Mesothelial cell of epicardium (in vitro differentiated cells): ENCODE measurements at regions not wholly inside any gene's neighbourhood (a gene's known extent, or its start where the extent isn't known, plus 50 kb on each side); places are given as distances from the start of the nearest gene placed in this dataset.
"Not testable (repeated sequence)": the region's sequence is repeated elsewhere in the genome, so short reads cannot be mapped to it uniquely, and the experiment has no call there.

Source experiments
- DNase-seq, 2 experiments: peaks; one replicate each; pipeline ENCODE4 v3.0.0; 2021; ENCODE audit warnings: low spot score in 2 of 2; ENCODE audit not compliant: unreplicated experiment in 2 of 2
- H3K27ac Mint-ChIP-seq: 2 replicates; pipeline ENCODE4 v1.8.0; 2021; ENCODE audit warnings: mixed read lengths
- H3K27me3 Mint-ChIP-seq: 2 replicates; pipeline ENCODE4 v1.8.0; 2021; ENCODE audit warnings: low read depth, mixed read lengths
- H3K36me3 Mint-ChIP-seq: 2 replicates; pipeline ENCODE4 v1.8.0; 2021; ENCODE audit warnings: mixed read lengths
- H3K4me1 Mint-ChIP-seq: 2 replicates; pipeline ENCODE4 v1.8.0; 2021; ENCODE audit warnings: mixed read lengths
- H3K4me3 Mint-ChIP-seq: 2 replicates; pipeline ENCODE4 v1.8.0; 2021; ENCODE audit warnings: mild to moderate bottlenecking, moderate library complexity, mixed read lengths
- H3K9me3 Mint-ChIP-seq: 2 replicates; pipeline ENCODE4 v1.8.0; 2021; ENCODE audit warnings: mixed read lengths
- TF ChIP-seq, protein P1 (sequence below): fragments of 200-600 bp; sonication (generic); IDR thresholded peaks from one replicate; pipeline ENCODE4 v1.5.0; 2021; ENCODE audit warnings: antibody characterized with exemption; ENCODE audit not compliant: unreplicated experiment

GRCh38 chr13:81246556-81246955 is 905.6 kb upstream of the SPRY2 start:
- Mint-ChIP-seq H3K4me3 (no peak overlapping the region), H3K36me3 (no peaks in the 10 kb centered on the region), H3K27me3 (no peaks in the 10 kb centered on the region), H3K4me1 (peaks cover 7% of the 10 kb centered on the region), H3K27ac (no peak overlapping the region), H3K9me3 (no peaks in the 10 kb centered on the region)
- TF ChIP-seq, protein P1, sequence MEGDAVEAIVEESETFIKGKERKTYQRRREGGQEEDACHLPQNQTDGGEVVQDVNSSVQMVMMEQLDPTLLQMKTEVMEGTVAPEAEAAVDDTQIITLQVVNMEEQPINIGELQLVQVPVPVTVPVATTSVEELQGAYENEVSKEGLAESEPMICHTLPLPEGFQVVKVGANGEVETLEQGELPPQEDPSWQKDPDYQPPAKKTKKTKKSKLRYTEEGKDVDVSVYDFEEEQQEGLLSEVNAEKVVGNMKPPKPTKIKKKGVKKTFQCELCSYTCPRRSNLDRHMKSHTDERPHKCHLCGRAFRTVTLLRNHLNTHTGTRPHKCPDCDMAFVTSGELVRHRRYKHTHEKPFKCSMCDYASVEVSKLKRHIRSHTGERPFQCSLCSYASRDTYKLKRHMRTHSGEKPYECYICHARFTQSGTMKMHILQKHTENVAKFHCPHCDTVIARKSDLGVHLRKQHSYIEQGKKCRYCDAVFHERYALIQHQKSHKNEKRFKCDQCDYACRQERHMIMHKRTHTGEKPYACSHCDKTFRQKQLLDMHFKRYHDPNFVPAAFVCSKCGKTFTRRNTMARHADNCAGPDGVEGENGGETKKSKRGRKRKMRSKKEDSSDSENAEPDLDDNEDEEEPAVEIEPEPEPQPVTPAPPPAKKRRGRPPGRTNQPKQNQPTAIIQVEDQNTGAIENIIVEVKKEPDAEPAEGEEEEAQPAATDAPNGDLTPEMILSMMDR, result no peak
- DNase-seq, result no peak

DNA sequence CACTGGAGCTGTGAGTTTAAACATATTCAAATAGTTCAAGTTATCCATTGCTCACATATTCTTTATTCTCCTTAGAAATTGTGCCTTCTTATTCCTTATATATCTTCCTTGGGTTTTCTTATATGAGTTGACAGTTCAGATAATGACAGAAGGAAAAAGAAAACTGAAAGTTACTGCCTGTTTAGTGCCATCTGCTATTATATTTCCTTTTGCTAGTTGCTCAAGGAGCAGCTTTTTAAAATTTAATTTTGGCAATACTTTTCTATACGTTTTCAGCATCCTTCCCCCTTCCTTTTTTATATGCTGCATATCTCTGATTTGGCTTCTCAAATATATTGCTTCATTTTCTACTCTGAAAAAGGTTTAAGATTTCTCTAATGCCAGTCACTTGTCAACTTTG is 903.1 kb upstream of the SPRY2 start:
- Mint-ChIP-seq H3K9me3 (no peaks in the 10 kb centered on the region), H3K4me1 (peaks cover 4% of the 10 kb centered on the region)
- DNase-seq, result no peak

GRCh38 chr13:81230386-81230785 is 889.5 kb upstream of the SPRY2 start:
- no peaks in the 10 kb centered on the region for H3K36me3 Mint-ChIP-seq
- no peaks in the 10 kb centered on the region for H3K27me3 Mint-ChIP-seq
- no peak for DNase-seq
- H3K9me3 Mint-ChIP-seq, result peaks cover 3% of the 10 kb centered on the region
- H3K4me3 Mint-ChIP-seq, result no peak overlapping the region
- no peak overlapping the region for H3K27ac Mint-ChIP-seq
- TF ChIP-seq, protein P1, result no peak
- H3K4me1 Mint-ChIP-seq, result peaks cover 9% of the 10 kb centered on the region

More for the DNA sequence above, 903.1 kb upstream of the SPRY2 start:
- Mint-ChIP-seq H3K36me3 (no peaks in the 10 kb centered on the region), H3K27ac (no peak overlapping the region), H3K27me3 (no peaks in the 10 kb centered on the region), H3K4me3 (no peak overlapping the region)
- TF ChIP-seq, protein P1, result no peak

DNA sequence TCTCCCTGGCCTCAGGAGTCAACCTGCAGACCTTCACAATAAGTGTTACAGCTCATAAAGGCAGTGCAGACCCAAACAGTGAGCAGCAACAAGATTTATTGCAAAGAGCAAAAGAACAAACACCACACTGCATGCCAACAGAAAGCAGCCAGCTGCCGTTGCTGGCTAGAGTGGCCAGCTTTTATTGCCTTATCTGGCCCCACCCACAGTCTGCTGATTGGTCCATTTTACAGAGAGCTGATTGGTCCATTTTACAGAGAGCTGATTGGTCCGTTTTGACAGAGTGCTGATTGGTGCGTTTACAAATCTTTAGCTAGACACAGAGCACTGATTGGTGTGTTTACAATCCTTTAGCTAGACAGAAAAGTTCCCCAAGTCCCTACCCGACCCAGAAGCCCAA is 885.9 kb upstream of the SPRY2 start:
- not testable (repeated sequence) for H3K36me3 Mint-ChIP-seq, H3K27ac Mint-ChIP-seq, DNase-seq, H3K4me3 Mint-ChIP-seq, H3K27me3 Mint-ChIP-seq
- Mint-ChIP-seq H3K9me3 (peaks cover 13% of the 10 kb centered on the region), H3K4me1 (peaks cover 15% of the 10 kb centered on the region)

DNA sequence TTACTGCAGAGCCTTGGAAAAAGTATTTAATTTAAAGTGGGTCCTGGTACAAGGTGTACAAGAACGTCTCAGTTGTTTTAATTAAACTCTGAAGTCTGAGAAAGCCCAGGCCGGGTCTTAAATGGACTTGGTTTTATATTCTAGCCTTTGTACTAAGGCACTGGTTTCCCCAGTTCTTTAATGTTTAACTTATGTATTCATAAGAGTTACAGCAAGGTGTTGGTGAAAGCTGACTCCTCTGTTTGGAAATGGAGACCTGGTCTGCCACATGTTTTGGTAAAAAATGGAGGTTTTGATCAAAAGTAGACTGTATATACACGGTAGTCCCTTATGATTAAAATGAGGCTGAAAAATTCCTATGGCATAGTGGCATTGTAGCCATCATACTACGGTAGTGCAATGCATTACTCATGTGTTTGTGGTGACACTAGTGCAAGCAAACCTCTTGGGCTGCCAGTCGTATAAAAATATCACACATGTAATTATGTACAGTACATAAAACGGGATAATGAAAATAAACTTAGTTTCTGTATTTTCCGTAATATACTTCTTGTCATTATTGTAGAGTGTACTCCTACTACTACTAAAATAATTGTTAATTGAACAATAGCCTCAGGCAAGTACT is 883.4 kb upstream of the SPRY2 start:
- peaks cover 4% of the 10 kb centered on the region for H3K36me3 Mint-ChIP-seq
- no peaks in the 10 kb centered on the region for H3K27me3 Mint-ChIP-seq
- H3K4me3 Mint-ChIP-seq, result no peak overlapping the region
- H3K9me3 Mint-ChIP-seq, result peaks cover 17% of the 10 kb centered on the region
- H3K27ac Mint-ChIP-seq, result no peak overlapping the region
- TF ChIP-seq, protein P1, result no peak
- peaks cover 12% of the 10 kb centered on the region for H3K4me1 Mint-ChIP-seq
- no peak for DNase-seq

GRCh38 chr13:81223778-81224177 is 882.9 kb upstream of the SPRY2 start:
- H3K4me3 Mint-ChIP-seq, result no peak overlapping the region
- peaks cover 12% of the 10 kb centered on the region for H3K4me1 Mint-ChIP-seq
- DNase-seq, result no peak
- peaks cover 17% of the 10 kb centered on the region for H3K9me3 Mint-ChIP-seq
- H3K27ac Mint-ChIP-seq, result no peak overlapping the region
- H3K27me3 Mint-ChIP-seq, result no peaks in the 10 kb centered on the region
- TF ChIP-seq, protein P1, result no peak
- H3K36me3 Mint-ChIP-seq, result peaks cover 4% of the 10 kb centered on the region
